ENCODE measurements at regions not wholly inside any gene's neighbourhood (a gene's known extent, or its start where the extent isn't known, plus 50 kb on each side); places are given as distances from the start of the nearest gene placed in this dataset.

DNA sequence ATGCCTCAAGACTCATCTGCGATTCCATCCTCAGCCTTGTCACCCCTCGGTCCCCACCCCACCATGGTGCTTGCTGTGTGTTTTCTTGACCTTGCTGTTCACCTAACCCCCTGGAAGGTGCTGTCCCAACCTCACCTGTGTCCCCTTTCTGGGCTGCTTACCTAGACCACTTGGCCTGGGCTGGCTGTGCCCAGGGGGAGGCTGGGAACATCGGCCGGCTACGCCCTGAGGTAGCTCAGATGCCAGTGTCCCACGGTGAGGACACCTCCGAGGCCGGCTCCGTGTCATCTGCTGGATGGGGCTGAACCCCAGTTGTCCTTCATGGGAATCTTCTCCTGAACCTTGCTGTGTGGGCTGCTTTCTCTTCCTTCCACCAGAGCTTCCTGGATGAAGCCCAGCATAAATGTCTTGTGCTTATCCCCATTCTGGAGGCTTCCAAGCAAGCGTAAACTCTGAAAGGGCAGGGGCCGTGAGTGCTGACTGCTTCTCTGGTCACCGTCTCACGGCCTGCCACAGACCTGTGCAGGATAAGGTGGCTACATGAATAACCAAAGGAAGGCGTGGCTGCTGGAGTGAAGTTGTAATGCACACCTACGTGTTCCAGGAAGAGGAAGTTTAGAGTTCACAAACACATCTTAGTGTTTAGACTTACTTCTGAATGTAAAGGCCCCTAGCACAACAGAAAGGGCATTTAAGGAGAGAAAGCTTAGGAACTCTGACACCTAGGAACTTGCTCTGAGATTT is 724.3 kb downstream of the TBC1D22A start:
- H4K8ac ChIP-seq (ENCODE audit: low read depth in 2 of 2, low read length in 2 of 2), result no peak overlapping the region
- H3K18ac ChIP-seq (ENCODE audit: low read depth, low read length), result no peak overlapping the region
- TF ChIP-seq MXI1 (IDR thresholded peaks at IDR 0.05; ENCODE audit: borderline replicate concordance, low read depth, low read length) (no peak), MAFK (IDR thresholded peaks at IDR 0.05; ENCODE audit: low read depth, low read length) (no peak), BHLHE40 (IDR thresholded peaks at IDR 0.05; ENCODE audit: low read depth, low read length) (no peak), RCOR1 (IDR thresholded peaks at IDR 0.05; ENCODE audit: insufficient replicate concordance, low read length) (no peak), CTCF (conservative IDR thresholded peaks at IDR 0.05; ENCODE audit: low read depth, low read length) (no peak), SMC3 (IDR thresholded peaks at IDR 0.05; ENCODE audit: low read depth, low read length) (no peak), POLR2A (IDR thresholded peaks at IDR 0.05; ENCODE audit: low read depth, low read length) (no peak), CEBPB (IDR thresholded peaks at IDR 0.05; ENCODE audit: low read depth, low read length) (no peak), RFX5 (IDR thresholded peaks at IDR 0.05; ENCODE audit: low read depth, low read length) (no peak), MAZ (IDR thresholded peaks at IDR 0.05; ENCODE audit: borderline replicate concordance, low read depth, low read length) (no peak), NFE2L2 (IDR thresholded peaks at IDR 0.05; ENCODE audit: low read depth, low read length) (no peak), RAD21 (IDR thresholded peaks at IDR 0.05; ENCODE audit: low read length) (no peak), CHD1 (IDR thresholded peaks at IDR 0.05; ENCODE audit: low read depth, low read length) (no peak), ELK1 (IDR thresholded peaks at IDR 0.05; ENCODE audit: borderline replicate concordance, low read depth, low read length) (no peak), USF2 (IDR thresholded peaks at IDR 0.05; ENCODE audit: low read depth, low read length) (no peak), FOS (IDR thresholded peaks at IDR 0.05; ENCODE audit: low read depth, low read length) (no peak)
- no peak overlapping the region for H3K9ac ChIP-seq (ENCODE audit: low read depth, low read length)
- no TSS peak for BruUV-seq (replicated peaks)
- no peak overlapping the region for H2BK15ac ChIP-seq (ENCODE audit: low read depth, low read length)
- no peak overlapping the region for H2AK5ac ChIP-seq (ENCODE audit: low read depth, low read length)
- H3K27ac ChIP-seq (ENCODE audit: insufficient read depth, low read length), result no peak overlapping the region
- intact Hi-C loops (cut with micrococcal nuclease), result no loop called here
- DNase-seq (no peak), ATAC-seq (ENCODE audit: low read depth) (no peak)
- H3K9me1 ChIP-seq (ENCODE audit: insufficient read depth, low read length), result no peaks in the 10 kb centered on the region
- dilution Hi-C loops (cut with HindIII; ENCODE audit: low sequenced_read_pairs, unreplicated experiment), result no loop called here
- POLR2A ChIA-PET (ENCODE audit: unreplicated experiment), result no interaction called here
- H2BK5ac ChIP-seq (ENCODE audit: low read depth, low read length, poor library complexity, severe bottlenecking), result no peak overlapping the region
- H3K4me1 ChIP-seq (ENCODE audit: control insufficient read depth, insufficient read depth, low read length), result no peaks in the 10 kb centered on the region
- peaks cover 22% of the 10 kb centered on the region for H3K9me3 ChIP-seq (ENCODE audit: control insufficient read depth, insufficient read depth, low read length)
- H2BK120ac ChIP-seq (ENCODE audit: low read depth, low read length), result no peak overlapping the region
- no peak overlapping the region for H3K14ac ChIP-seq (replicated peaks; ENCODE audit: low read depth, low read length)
- H2AK9ac ChIP-seq (replicated peaks; ENCODE audit: low read depth, low read length, poor library complexity), result no peak overlapping the region
- H3K36me3 ChIP-seq (ENCODE audit: control insufficient read depth, insufficient read depth, low read length), result no peaks in the 10 kb centered on the region
- H3K23ac ChIP-seq (ENCODE audit: low read depth, low read length), result no peak overlapping the region
- no CpG with 5 or more reads among the region's 15 CpGs for WGBS, 2 experiments (ENCODE audit: extremely low coverage in 2 of 2, insufficient read length in 1 of 2)
- no peak overlapping the region for H3K56ac ChIP-seq (ENCODE audit: extremely low read depth, insufficient read depth, low read length)
- in situ Hi-C loops (cut with MboI; ENCODE audit: low sequenced_read_pairs), result no loop called here
- H2AFZ ChIP-seq (replicated peaks; ENCODE audit: low read length, poor library complexity), result no peak overlapping the region
- no peak overlapping the region for H4K91ac ChIP-seq (ENCODE audit: insufficient read depth, low read depth, low read length)
- H4K20me1 ChIP-seq (ENCODE audit: insufficient read depth, low read length), result no peaks in the 10 kb centered on the region
- H3K4me3 ChIP-seq (ENCODE audit: insufficient read depth, low read depth, low read length), result no peak overlapping the region
- CTCF ChIA-PET, result no interaction called here
- H3K4me2 ChIP-seq (ENCODE audit: low read depth, low read length), result no peak overlapping the region
- no peak overlapping the region for H3K4ac ChIP-seq (ENCODE audit: low read depth, low read length)
- H4K5ac ChIP-seq (ENCODE audit: low read depth, low read length), result no peak overlapping the region
- H2BK20ac ChIP-seq (ENCODE audit: low read depth, low read length), result no peak overlapping the region
- no peaks in the 10 kb centered on the region for H3K27me3 ChIP-seq (ENCODE audit: control insufficient read depth, insufficient read depth, low read length)
- H3K79me1 ChIP-seq (ENCODE audit: low read depth in 1 of 2, low read length in 2 of 2), result no peaks in the 10 kb centered on the region

Measured in IMR-90 (cell line).